NCI-H1417 treated with DMSO at 0.1 percent for 48 hours (cell line): ENCODE measurements at regions not wholly inside any gene's neighbourhood (a gene's known extent, or its start where the extent isn't known, plus 50 kb on each side); places are given as distances from the start of the nearest gene placed in this dataset.

ENCODE experiments used
- DNase-seq: peaks from one replicate; lab custom pipeline; 2025; lab: John Stamatoyannopoulos, UW

- no peak for DNase-seq
Observed at GRCh38 chr3:8255725-8256124, 245.9 kb upstream of the LMCD1 start.

GRCh38 chr3:8256441-8257071 is 245.1 kb upstream of the LMCD1 start:
- DNase-seq, result no peak

- DNase-seq, result no peak
Observed at GRCh38 chr3:8261018-8261417, 240.6 kb upstream of the LMCD1 start.

GRCh38 chr3:8266730-8267131 is 234.9 kb upstream of the LMCD1 start:
- no peak for DNase-seq

GRCh38 chr3:8273479-8273878 is 228.1 kb upstream of the LMCD1 start:
- DNase-seq, result no peak

- DNase-seq, result no peak
Observed at GRCh38 chr3:8276056-8276455, 225.6 kb upstream of the LMCD1 start.

GRCh38 chr3:8276506-8276905 is 225.1 kb upstream of the LMCD1 start:
- no peak for DNase-seq

- DNase-seq, result no peak
Observed at GRCh38 chr3:8278448-8278847, 223.2 kb upstream of the LMCD1 start.

GRCh38 chr3:8279476-8279875 is 222.1 kb upstream of the LMCD1 start:
- DNase-seq, result no peak

GRCh38 chr3:8279886-8280550 is 221.6 kb upstream of the LMCD1 start:
- DNase-seq, result no peak

- DNase-seq, result no peak
Observed at GRCh38 chr3:8282541-8283165, 219.0 kb upstream of the LMCD1 start.

GRCh38 chr3:8283193-8283592 is 218.4 kb upstream of the LMCD1 start:
- DNase-seq, result no peak

- DNase-seq, result no peak
Observed at GRCh38 chr3:8286086-8286485, 215.5 kb upstream of the LMCD1 start.

GRCh38 chr3:8286749-8287148 is 214.9 kb upstream of the LMCD1 start:
- no peak for DNase-seq

- no peak for DNase-seq
Observed at GRCh38 chr3:8290611-8291010, 211.0 kb upstream of the LMCD1 start.

GRCh38 chr3:8296461-8296860 is 205.2 kb upstream of the LMCD1 start:
- no peak for DNase-seq

- no peak for DNase-seq
Observed at GRCh38 chr3:8298021-8298954, 203.3 kb upstream of the LMCD1 start.

- no peak for DNase-seq
Observed at GRCh38 chr3:8301977-8302735, 199.5 kb upstream of the LMCD1 start.

GRCh38 chr3:8303466-8303865 is 198.2 kb upstream of the LMCD1 start:
- no peak for DNase-seq

- no peak for DNase-seq
Observed at GRCh38 chr3:8305371-8305770, 196.3 kb upstream of the LMCD1 start.

GRCh38 chr3:8307545-8308110 is 194.0 kb upstream of the LMCD1 start:
- DNase-seq, result no peak
